ENCODE measurements at regions not wholly inside any gene's neighbourhood (a gene's known extent, or its start where the extent isn't known, plus 50 kb on each side); places are given as distances from the start of the nearest gene placed in this dataset.
A peak's percentile ranks its signal among the peaks of the same experiment; 100 is the strongest.

GRCh38 chr5:135205632-135206349 is 171.8 kb upstream of the PITX1 start:
- Histone ChIP-seq H3K4me3 (no peak overlapping the region), H3K36me3 (no peaks in the 10 kb centered on the region), H3K4me1 (peaks cover 0 to 26% (median 7%) of the 10 kb centered on the region in 3 donors), H3K9me3 (peaks cover 0 to 21% (median 0%) of the 10 kb centered on the region in 3 donors), H3K27ac (no peak overlapping the region), H3K27me3 (no peaks in the 10 kb centered on the region)
- WGBS, 2 donors (ENCODE audit: low coverage in 1 of 2) = 85 to 86% methylated on average over 2 to 3 of the region's 3 CpGs
- no peak for ATAC-seq
- no peak for TF ChIP-seq EP300 (IDR thresholded peaks at IDR 0.05)
- no peak for TF ChIP-seq POLR2AphosphoS5 (IDR thresholded peaks at IDR 0.05)
- TF ChIP-seq CTCF (IDR thresholded peaks at IDR 0.05) = no peak
- TF ChIP-seq POLR2A (IDR thresholded peaks at IDR 0.05) = no peak

- Histone ChIP-seq H3K27ac (no peak overlapping the region), H3K4me1 (peaks cover 0 to 10% (median 2%) of the 10 kb centered on the region in 3 donors), H3K36me3 (no peaks in the 10 kb centered on the region), H3K9me3 (peaks cover 0 to 21% (median 0%) of the 10 kb centered on the region in 3 donors), H3K27me3 (no peaks in the 10 kb centered on the region), H3K4me3 (no peak overlapping the region)
- 60 to 84% methylated on average over 1 of the region's 1 CpG for WGBS, 2 donors (ENCODE audit: low coverage in 1 of 2)
- TF ChIP-seq CTCF (IDR thresholded peaks at IDR 0.05) (peak in 2 of 4 experiments; percentile 22 to 31), POLR2A (IDR thresholded peaks at IDR 0.05) (no peak), POLR2AphosphoS5 (IDR thresholded peaks at IDR 0.05) (no peak), EP300 (IDR thresholded peaks at IDR 0.05) (no peak)
- ATAC-seq = no peak
These were observed 170.1 kb upstream of the PITX1 start for GRCh38 chr5:135204151-135204600.

- no peak overlapping the region for H3K27ac ChIP-seq
- peaks cover 0 to 5% (median 0%) of the 10 kb centered on the region in 3 donors for H3K4me1 ChIP-seq
- peaks cover 0 to 21% (median 0%) of the 10 kb centered on the region in 3 donors for H3K9me3 ChIP-seq
- no peak overlapping the region for H3K4me3 ChIP-seq
- no peak for ATAC-seq
- no peak for TF ChIP-seq POLR2AphosphoS5 (IDR thresholded peaks at IDR 0.05)
- peak in 3 of 4 experiments; percentile 18 to 32 (median 19) for TF ChIP-seq CTCF (IDR thresholded peaks at IDR 0.05)
- H3K36me3 ChIP-seq = no peaks in the 10 kb centered on the region
- WGBS, 2 donors (ENCODE audit: low coverage in 1 of 2) = 79% methylated on average over 4 of the region's 4 CpGs
- no peaks in the 10 kb centered on the region for H3K27me3 ChIP-seq
These were observed 169.6 kb upstream of the PITX1 start for GRCh38 chr5:135203593-135204036.

- Histone ChIP-seq H3K27ac (no peak overlapping the region), H3K4me3 (no peak overlapping the region), H3K27me3 (no peaks in the 10 kb centered on the region), H3K4me1 (no peaks in the 10 kb centered on the region), H3K9me3 (peaks cover 0 to 21% (median 0%) of the 10 kb centered on the region in 3 donors), H3K36me3 (no peaks in the 10 kb centered on the region)
- no peak for ATAC-seq
- no peak for TF ChIP-seq POLR2A (IDR thresholded peaks at IDR 0.05)
- no peak for TF ChIP-seq CTCF (IDR thresholded peaks at IDR 0.05)
- WGBS, 2 donors (ENCODE audit: low coverage in 1 of 2) = 97 to 100% methylated on average over 2 of the region's 2 CpGs
These were observed 169.0 kb upstream of the PITX1 start for GRCh38 chr5:135203019-135203418.

GRCh38 chr5:135199919-135200318 is 165.9 kb upstream of the PITX1 start:
- no peak for TF ChIP-seq CTCF (IDR thresholded peaks at IDR 0.05)
- TF ChIP-seq POLR2A (IDR thresholded peaks at IDR 0.05) = no peak
- no peak for TF ChIP-seq POLR2AphosphoS5 (IDR thresholded peaks at IDR 0.05)
- no peak for TF ChIP-seq EP300 (IDR thresholded peaks at IDR 0.05)
- 77 to 79% methylated on average over 1 of the region's 1 CpG for WGBS, 2 donors (ENCODE audit: low coverage in 1 of 2)
- Histone ChIP-seq H3K9me3 (peaks cover 0 to 21% (median 0%) of the 10 kb centered on the region in 3 donors), H3K4me3 (no peak overlapping the region), H3K27ac (no peak overlapping the region), H3K36me3 (no peaks in the 10 kb centered on the region), H3K27me3 (no peaks in the 10 kb centered on the region), H3K4me1 (peaks cover 0 to 5% (median 0%) of the 10 kb centered on the region in 3 donors)
- no peak for ATAC-seq

Measured in gastroesophageal sphincter (tissue), 4 donors.